PC-3 (cell line): ENCODE measurements at regions not wholly inside any gene's neighbourhood (a gene's known extent, or its start where the extent isn't known, plus 50 kb on each side); places are given as distances from the start of the nearest gene placed in this dataset.

Source experiments
- ATAC-seq: fragments of 200-7000 bp; cut with Tn5 transposase; 2 replicates; pipeline ENCODE4 v1.9.1; 2020; ENCODE audit warnings: mild to moderate bottlenecking, moderate library complexity
- BruUV-seq: library from RNA; stranded (reverse); fragments of 400-500 nt; replicated peaks from 2 replicates; lab custom pipeline; 2021; lab: Mats Ljungman, UMichigan
- CTCF ChIA-PET: fragments of 300-600 bp; sonication (Branson Sonifier 250); formaldehyde crosslinking; loops from one replicate; lab custom pipeline; 2022; ENCODE audit warnings: antibody characterized with exemption; lab: Charles Lee
- POLR2A ChIA-PET: fragments of 300-600 bp; sonication (Branson Sonifier 250); formaldehyde crosslinking; loops from one replicate; lab custom pipeline; 2022; ENCODE audit warnings: antibody characterized with exemption; ENCODE audit not compliant: unreplicated experiment; lab: Charles Lee
- DNase-seq: peaks from one replicate; pipeline ENCODE4 v3.0.0-alpha.2; 2015
- H2AFZ ChIP-seq: fragments of 300-600 bp; sonication (generic); 2 replicates; pipeline ENCODE4 v1.6.0; 2016; ENCODE audit warnings: antibody characterized with exemption, low read length
- H3F3A ChIP-seq: fragments of 300-600 bp; sonication (generic); one replicate; pipeline ENCODE4 v1.6.0; 2017; ENCODE audit warnings: antibody characterized with exemption, low read length, control low read depth, mild to moderate bottlenecking; ENCODE audit not compliant: unreplicated experiment
- H3K27ac ChIP-seq: fragments of 300-600 bp; sonication (generic); 2 replicates; pipeline ENCODE4 v1.5.1; 2016; ENCODE audit warnings: mild to moderate bottlenecking, low read length
- H3K27me3 ChIP-seq: fragments of 300-600 bp; sonication (generic); 2 replicates; pipeline ENCODE4 v1.6.1; 2016; ENCODE audit warnings: low read length, mixed read lengths
- H3K36me3 ChIP-seq: fragments of 300-600 bp; sonication (generic); 2 replicates; pipeline ENCODE4 v1.6.1; 2016; ENCODE audit warnings: low read depth, mixed run types, low read length, mixed read lengths
- H3K4me1 ChIP-seq: fragments of 300-600 bp; sonication (generic); 2 replicates; pipeline ENCODE4 v1.5.1; 2016; ENCODE audit warnings: low read length; ENCODE audit not compliant: insufficient read depth
- H3K4me2 ChIP-seq: fragments of 300-600 bp; sonication (generic); 2 replicates; pipeline ENCODE4 v1.6.0; 2016; ENCODE audit warnings: low read length
- H3K4me3 ChIP-seq: fragments of 300-600 bp; sonication (generic); 2 replicates; pipeline ENCODE4 v1.5.1; 2016; ENCODE audit warnings: mild to moderate bottlenecking, low read length, mixed read lengths
- H3K79me2 ChIP-seq: fragments of 300-600 bp; sonication (generic); 2 replicates; pipeline ENCODE4 v1.6.1; 2017; ENCODE audit warnings: low read length, mixed read lengths
- H3K9ac ChIP-seq: fragments of 300-600 bp; sonication (generic); 2 replicates; pipeline ENCODE4 v1.6.0; 2016; ENCODE audit warnings: mild to moderate bottlenecking, low read length
- H3K9me2 ChIP-seq: fragments of 300-600 bp; sonication (generic); replicated peaks from 2 replicates; pipeline ENCODE4 v1.6.1; 2016; ENCODE audit warnings: mixed run types, low read length, mixed read lengths
- H3K9me3 ChIP-seq: fragments of 300-600 bp; sonication (generic); 2 replicates; pipeline ENCODE4 v1.6.1; 2016; ENCODE audit warnings: low read length, mixed read lengths
- H4K20me1 ChIP-seq: fragments of 300-600 bp; sonication (generic); 2 replicates; pipeline ENCODE4 v1.6.1; 2016; ENCODE audit warnings: low read length, mixed read lengths
- CTCF ChIP-seq: fragments of 300-600 bp; sonication (generic); conservative IDR thresholded peaks from 2 replicates; pipeline ENCODE4 v1.5.1; 2017; ENCODE audit warnings: antibody characterized with exemption, low read depth, mild to moderate bottlenecking, low read length
- EZH2 ChIP-seq: fragments of 300-600 bp; sonication (generic); IDR thresholded peaks from one replicate; pipeline ENCODE4 v1.6.1; 2017; ENCODE audit warnings: antibody characterized with exemption, mild to moderate bottlenecking, low read length; ENCODE audit not compliant: unreplicated experiment
- EZH2phosphoT487 ChIP-seq: fragments of 300-600 bp; sonication (generic); IDR thresholded peaks from 2 replicates; pipeline ENCODE4 v1.6.1; 2018; ENCODE audit warnings: mild to moderate bottlenecking, antibody characterized with exemption, low read length, borderline replicate concordance
- intact Hi-C: fragments of 100-400 bp; cut with micrococcal nuclease; formaldehyde crosslinking; loops from 2 replicates; pipeline ENCODE4 v1.9.0; 2023

- H3K9me3 ChIP-seq, result no peaks in the 10 kb centered on the region
- H3K4me3 ChIP-seq, result no peak overlapping the region
- no TSS peak for BruUV-seq
- no peaks in the 10 kb centered on the region for H3K79me2 ChIP-seq
- no peaks in the 10 kb centered on the region for H3K36me3 ChIP-seq
- ChIA-PET CTCF (no interaction called here), POLR2A (interaction anchor here (0.6 kb wide), 1 partner anchor 39 kb away, joined by 8 read pairs; no protein-coding TSS in a partner anchor)
- ATAC-seq, result no peak
- H3F3A ChIP-seq, result no peaks in the 10 kb centered on the region
- no peak overlapping the region for H3K9ac ChIP-seq
- TF ChIP-seq EZH2, result no peak
- no peak for TF ChIP-seq EZH2phosphoT487
- TF ChIP-seq CTCF, result no peak
- intact Hi-C loops, result no loop called here
- no peak overlapping the region for H2AFZ ChIP-seq
- H3K9me2 ChIP-seq, result no peaks in the 10 kb centered on the region
- no peak overlapping the region for H3K27ac ChIP-seq
- H3K27me3 ChIP-seq, result no peaks in the 10 kb centered on the region
- no peaks in the 10 kb centered on the region for H3K4me1 ChIP-seq
- no peaks in the 10 kb centered on the region for H4K20me1 ChIP-seq
- no peak overlapping the region for H3K4me2 ChIP-seq
- no peak for DNase-seq
Measured at GRCh38 chr18:72208920-72209676, 335.0 kb downstream of the CBLN2 start.

- DNase-seq (no peak), ATAC-seq (no peak)
- TF ChIP-seq EZH2phosphoT487 (no peak), EZH2 (no peak), CTCF (no peak)
- Histone ChIP-seq H3K79me2 (no peaks in the 10 kb centered on the region), H3K27ac (no peak overlapping the region), H3F3A (no peaks in the 10 kb centered on the region), H3K9me2 (no peaks in the 10 kb centered on the region), H3K4me3 (no peak overlapping the region), H2AFZ (no peak overlapping the region), H3K36me3 (no peaks in the 10 kb centered on the region), H3K9ac (no peak overlapping the region), H3K4me2 (no peak overlapping the region), H3K27me3 (no peaks in the 10 kb centered on the region), H3K9me3 (no peaks in the 10 kb centered on the region), H4K20me1 (no peaks in the 10 kb centered on the region), H3K4me1 (no peaks in the 10 kb centered on the region)
- intact Hi-C loops, result no loop called here
- no TSS peak for BruUV-seq
- POLR2A ChIA-PET, result no interaction called here
- CTCF ChIA-PET, result no interaction called here
Measured at GRCh38 chr18:72207280-72207679, 336.9 kb downstream of the CBLN2 start.

GRCh38 chr18:72206814-72207213, 337.3 kb downstream of the CBLN2 start:
- H2AFZ ChIP-seq, result no peak overlapping the region
- no peaks in the 10 kb centered on the region for H3F3A ChIP-seq
- no peak for ATAC-seq
- BruUV-seq, result no TSS peak
- no peak overlapping the region for H3K27ac ChIP-seq
- DNase-seq, result no peak
- no peaks in the 10 kb centered on the region for H3K36me3 ChIP-seq
- CTCF ChIA-PET, result no interaction called here
- no peaks in the 10 kb centered on the region for H3K9me2 ChIP-seq
- intact Hi-C loops, result no loop called here
- H3K4me3 ChIP-seq, result no peak overlapping the region
- no peaks in the 10 kb centered on the region for H3K27me3 ChIP-seq
- no peaks in the 10 kb centered on the region for H3K9me3 ChIP-seq
- H3K4me1 ChIP-seq, result no peaks in the 10 kb centered on the region
- POLR2A ChIA-PET, result no interaction called here
- TF ChIP-seq CTCF, result no peak
- no peak for TF ChIP-seq EZH2phosphoT487
- TF ChIP-seq EZH2, result no peak
- no peak overlapping the region for H3K9ac ChIP-seq
- H3K79me2 ChIP-seq, result no peaks in the 10 kb centered on the region
- H4K20me1 ChIP-seq, result no peaks in the 10 kb centered on the region
- no peak overlapping the region for H3K4me2 ChIP-seq
